Glutamatergic neuron (in vitro differentiated cells): ENCODE measurements at regions not wholly inside any gene's neighbourhood (a gene's known extent, or its start where the extent isn't known, plus 50 kb on each side); places are given as distances from the start of the nearest gene placed in this dataset.
"Not testable (repeated sequence)": the region's sequence is repeated elsewhere in the genome, so short reads cannot be mapped to it uniquely, and the experiment has no call there.

Source experiments
- DNase-seq: peaks from one replicate; pipeline ENCODE4 v3.0.0; 2022
- H3K27ac Mint-ChIP-seq: one replicate; pipeline ENCODE4 v1.8.0; 2020; ENCODE audit warnings: mild to moderate bottlenecking, mixed read lengths, inconsistent platforms; ENCODE audit not compliant: unreplicated experiment
- H3K27me3 Mint-ChIP-seq: one replicate; pipeline ENCODE4 v1.8.0; 2020; ENCODE audit warnings: mild to moderate bottlenecking, moderate library complexity, mixed read lengths, inconsistent platforms; ENCODE audit not compliant: unreplicated experiment
- H3K36me3 Mint-ChIP-seq: one replicate; pipeline ENCODE4 v1.8.0; 2020; ENCODE audit warnings: mild to moderate bottlenecking, mixed read lengths, inconsistent platforms; ENCODE audit not compliant: unreplicated experiment
- H3K4me1 Mint-ChIP-seq: one replicate; pipeline ENCODE4 v1.8.0; 2020; ENCODE audit warnings: mild to moderate bottlenecking, low read depth, mixed read lengths, inconsistent platforms; ENCODE audit not compliant: unreplicated experiment
- H3K4me3 Mint-ChIP-seq: one replicate; pipeline ENCODE4 v1.8.0; 2020; ENCODE audit warnings: mild to moderate bottlenecking, mixed read lengths, inconsistent platforms; ENCODE audit not compliant: unreplicated experiment
- H3K9me3 Mint-ChIP-seq: one replicate; pipeline ENCODE4 v1.8.0; 2020; ENCODE audit warnings: mild to moderate bottlenecking, moderate library complexity, mixed read lengths, inconsistent platforms; ENCODE audit not compliant: unreplicated experiment
- CTCF ChIP-seq: fragments of 200-600 bp; sonication (generic); IDR thresholded peaks from one replicate; pipeline ENCODE4 v1.5.0; 2021; ENCODE audit not compliant: partially characterized antibody, unreplicated experiment

- Mint-ChIP-seq H3K9me3 (no peaks in the 10 kb centered on the region), H3K36me3 (peaks cover 7% of the 10 kb centered on the region), H3K4me3 (no peak overlapping the region), H3K27ac (no peak overlapping the region), H3K4me1 (no peaks in the 10 kb centered on the region), H3K27me3 (no peaks in the 10 kb centered on the region)
- no peak for DNase-seq
- no peak for TF ChIP-seq CTCF
Observed at GRCh38 chr1:220962031-220962751, 82.9 kb downstream of the HLX start.

GRCh38 chr1:220966041-220966440 lies 86.8 kb downstream of the HLX start:
- no peak for DNase-seq
- Mint-ChIP-seq H3K9me3 (no peaks in the 10 kb centered on the region), H3K4me1 (no peaks in the 10 kb centered on the region), H3K4me3 (no peak overlapping the region), H3K27ac (no peak overlapping the region), H3K36me3 (peaks cover 7% of the 10 kb centered on the region), H3K27me3 (no peaks in the 10 kb centered on the region)
- no peak for TF ChIP-seq CTCF

GRCh38 chr1:220966473-220966872 lies 87.2 kb downstream of the HLX start:
- TF ChIP-seq CTCF: no peak
- Mint-ChIP-seq H3K27me3 (no peaks in the 10 kb centered on the region), H3K36me3 (peaks cover 7% of the 10 kb centered on the region), H3K9me3 (no peaks in the 10 kb centered on the region), H3K4me3 (no peak overlapping the region), H3K27ac (no peak overlapping the region), H3K4me1 (no peaks in the 10 kb centered on the region)
- DNase-seq: no peak

GRCh38 chr1:220966881-220967611 lies 87.8 kb downstream of the HLX start:
- no peak for TF ChIP-seq CTCF
- Mint-ChIP-seq H3K27me3 (no peaks in the 10 kb centered on the region), H3K27ac (no peak overlapping the region), H3K36me3 (peaks cover 7% of the 10 kb centered on the region), H3K9me3 (no peaks in the 10 kb centered on the region), H3K4me3 (no peak overlapping the region), H3K4me1 (no peaks in the 10 kb centered on the region)
- DNase-seq: no peak

GRCh38 chr1:220967911-220968310 lies 88.7 kb downstream of the HLX start:
- no peak overlapping the region for H3K27ac Mint-ChIP-seq
- no peaks in the 10 kb centered on the region for H3K27me3 Mint-ChIP-seq
- no peak overlapping the region for H3K4me3 Mint-ChIP-seq
- H3K9me3 Mint-ChIP-seq: no peaks in the 10 kb centered on the region
- H3K4me1 Mint-ChIP-seq: no peaks in the 10 kb centered on the region
- DNase-seq: no peak
- peaks cover 7% of the 10 kb centered on the region for H3K36me3 Mint-ChIP-seq
- no peak for TF ChIP-seq CTCF

GRCh38 chr1:220969281-220969680 lies 90.0 kb downstream of the HLX start:
- not testable (repeated sequence) for H3K36me3 Mint-ChIP-seq, H3K27me3 Mint-ChIP-seq, H3K4me3 Mint-ChIP-seq, H3K4me1 Mint-ChIP-seq, H3K27ac Mint-ChIP-seq, H3K9me3 Mint-ChIP-seq, DNase-seq
